Ishikawa (cell line): ENCODE measurements at regions not wholly inside any gene's neighbourhood (a gene's known extent, or its start where the extent isn't known, plus 50 kb on each side); places are given as distances from the start of the nearest gene placed in this dataset.

Experiments
- CEBPB ChIP-seq: IDR thresholded peaks from 2 replicates; pipeline ENCODE4 v1.6.1; 2012
- CREB1 ChIP-seq: IDR thresholded peaks from 2 replicates; pipeline ENCODE4 v1.6.1; 2012; ENCODE audit warnings: low read depth
- EGR1 ChIP-seq: IDR thresholded peaks from 2 replicates; pipeline ENCODE4 v1.6.1; 2012
- EP300 ChIP-seq: IDR thresholded peaks from 2 replicates; pipeline ENCODE4 v1.6.1; 2012; ENCODE audit warnings: borderline replicate concordance
- FOXM1 ChIP-seq: IDR thresholded peaks from 2 replicates; pipeline ENCODE4 v1.6.1; 2012; ENCODE audit warnings: low read depth, borderline replicate concordance
- MAX ChIP-seq: IDR thresholded peaks from 2 replicates; pipeline ENCODE4 v1.6.1; 2012
- NFIC ChIP-seq: IDR thresholded peaks from 2 replicates; pipeline ENCODE4 v1.6.1; 2012
- RAD21 ChIP-seq: IDR thresholded peaks from 2 replicates; pipeline ENCODE4 v1.6.1; 2012; ENCODE audit warnings: low read depth
- REST ChIP-seq: IDR thresholded peaks from 2 replicates; pipeline ENCODE4 v1.6.1; 2012; ENCODE audit warnings: low read depth, mild to moderate bottlenecking
- TAF1 ChIP-seq: IDR thresholded peaks from 2 replicates; pipeline ENCODE4 v1.6.1; 2012; ENCODE audit warnings: low read depth, mild to moderate bottlenecking
- TCF12 ChIP-seq: IDR thresholded peaks from 2 replicates; pipeline ENCODE4 v1.6.1; 2012; ENCODE audit warnings: low read depth
- TEAD4 ChIP-seq: IDR thresholded peaks from 2 replicates; pipeline ENCODE4 v1.6.1; 2012
- USF1 ChIP-seq: IDR thresholded peaks from 2 replicates; pipeline ENCODE4 v1.6.1; 2012
- YY1 ChIP-seq: IDR thresholded peaks from 2 replicates; pipeline ENCODE4 v1.6.1; 2012; ENCODE audit warnings: low read depth
- ZBTB7A ChIP-seq: IDR thresholded peaks from 2 replicates; pipeline ENCODE4 v1.6.1; 2012; ENCODE audit warnings: low read depth

GRCh38 chr2:89849731-89850130 is 1158.3 kb downstream of the RPIA start:
- TF ChIP-seq CREB1 = no peak
- TF ChIP-seq ZBTB7A = no peak
- no peak for TF ChIP-seq TAF1
- no peak for TF ChIP-seq MAX
- no peak for TF ChIP-seq TCF12
- no peak for TF ChIP-seq FOXM1
- TF ChIP-seq YY1 = no peak

GRCh38 chr2:89850481-89850880 is 1159.0 kb downstream of the RPIA start:
- TF ChIP-seq USF1 (no peak), REST (no peak), TCF12 (no peak), RAD21 (no peak), ZBTB7A (no peak), TAF1 (no peak), CREB1 (no peak), CEBPB (no peak), YY1 (no peak), EGR1 (no peak), NFIC (no peak), MAX (no peak), TEAD4 (no peak)

GRCh38 chr2:89850881-89851582 is 1159.6 kb downstream of the RPIA start:
- TF ChIP-seq TCF12 = no peak
- no peak for TF ChIP-seq NFIC
- TF ChIP-seq CEBPB = no peak
- no peak for TF ChIP-seq EGR1
- TF ChIP-seq FOXM1 = no peak
- no peak for TF ChIP-seq RAD21
- TF ChIP-seq YY1 = no peak
- no peak for TF ChIP-seq ZBTB7A
- TF ChIP-seq EP300 = no peak

GRCh38 chr2:89851583-89851905 is 1160.1 kb downstream of the RPIA start:
- TF ChIP-seq ZBTB7A = no peak
- no peak for TF ChIP-seq CREB1
- no peak for TF ChIP-seq RAD21

- TF ChIP-seq RAD21 = peak; percentile 23; the same call in 1 of the 2 replicates
Measured at GRCh38 chr2:89855752-89856151, 1164.3 kb downstream of the RPIA start.

GRCh38 chr2:90069290-90069894 is 1377.9 kb downstream of the RPIA start:
- TF ChIP-seq REST (no peak), TEAD4 (peak; percentile 73), RAD21 (peak; percentile 39)

- no peak for TF ChIP-seq YY1
- no peak for TF ChIP-seq TAF1
- TF ChIP-seq CREB1 = no peak
- TF ChIP-seq EP300 = no peak
- no peak for TF ChIP-seq RAD21
- no peak for TF ChIP-seq FOXM1
- no peak for TF ChIP-seq CEBPB
- TF ChIP-seq REST = no peak
- no peak for TF ChIP-seq EGR1
- no peak for TF ChIP-seq TEAD4
- TF ChIP-seq NFIC = no peak
- TF ChIP-seq ZBTB7A = no peak
- TF ChIP-seq USF1 = no peak
- TF ChIP-seq TCF12 = no peak
- TF ChIP-seq MAX = no peak
Measured at GRCh38 chr2:90076311-90076710, 1384.8 kb downstream of the RPIA start.
